Ascending aorta (tissue), 2 donors: ENCODE measurements at regions not wholly inside any gene's neighbourhood (a gene's known extent, or its start where the extent isn't known, plus 50 kb on each side); places are given as distances from the start of the nearest gene placed in this dataset.
"Not testable (repeated sequence)": the region's sequence is repeated elsewhere in the genome, so short reads cannot be mapped to it uniquely, and the experiment has no call there.

Experiments used
- DNase-seq, 2 donors: peaks; one replicate each; pipeline ENCODE4 v3.0.0-alpha.2; 2019; ENCODE audit warnings: low spot score in 2 of 2
- H3K27ac ChIP-seq, 2 donors: fragments of 200-600 bp; sonication (generic); one replicate each; pipeline ENCODE4 v1.5.1; 2016 to 2017; ENCODE audit warnings: mild to moderate bottlenecking in 1 of 2
- H3K27me3 ChIP-seq: fragments of 200-600 bp; sonication (generic); one replicate; pipeline ENCODE4 v1.5.1; 2017
- H3K36me3 ChIP-seq, 2 donors: fragments of 200-600 bp; sonication (generic); one replicate each; pipeline ENCODE4 v1.5.1; 2016
- H3K4me1 ChIP-seq, 2 donors: fragments of 200-600 bp; sonication (generic); one replicate each; pipeline ENCODE4 v1.5.1; 2016 to 2017; ENCODE audit warnings: mild to moderate bottlenecking in 1 of 2
- H3K4me3 ChIP-seq, 2 donors: fragments of 200-600 bp; sonication (generic); one replicate each; pipeline ENCODE4 v1.5.1; 2016 to 2017; ENCODE audit warnings: mild to moderate bottlenecking in 1 of 2
- H3K9me3 ChIP-seq, 2 donors: fragments of 200-600 bp; sonication (generic); one replicate each; pipeline ENCODE4 v1.5.1; 2016
- intact Hi-C: fragments of 100-400 bp; cut with DNase I; formaldehyde crosslinking; loops from one replicate; pipeline ENCODE4 v1.15.1; 2023
- TF ChIP-seq, protein P1 (sequence below), 3 experiments: fragments of 200-600 bp in 2 of 3; fragments of 450-650 bp in 1 of 3; sonication (generic) in 2 of 3; IDR thresholded peaks; one replicate each; pipeline ENCODE4 v1.5.1; 2016 to 2019; ENCODE audit warnings: antibody characterized with exemption in 3 of 3, mild to moderate bottlenecking in 1 of 3, moderate library complexity in 1 of 3

DNA sequence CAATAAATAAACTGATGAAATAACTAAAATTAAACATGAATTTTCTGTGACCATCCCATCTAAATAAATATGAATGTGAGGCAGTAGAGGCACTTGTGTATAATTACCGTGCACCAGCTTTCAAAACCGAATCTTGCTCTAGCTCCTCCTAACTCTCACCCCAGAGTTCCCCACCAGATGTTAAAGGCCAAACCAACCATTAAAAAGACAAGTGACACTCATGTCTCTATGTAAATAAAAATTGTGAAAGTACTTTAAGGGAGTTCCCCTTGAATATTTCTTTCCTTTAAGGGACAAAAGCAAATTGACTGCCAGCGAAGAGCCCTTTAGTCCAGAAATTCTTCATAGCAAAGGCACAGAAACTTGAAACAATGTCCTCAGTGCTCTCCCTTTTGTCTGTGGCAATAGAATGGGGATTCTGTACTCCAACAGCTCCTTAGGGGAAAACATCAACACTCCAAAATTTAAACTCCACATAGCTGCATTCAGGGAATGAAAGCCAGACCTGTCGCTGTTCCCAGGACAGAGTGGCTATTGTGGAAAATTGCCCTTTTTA, 101.7 kb upstream of the SOX21 start:
- TF ChIP-seq, protein P1, sequence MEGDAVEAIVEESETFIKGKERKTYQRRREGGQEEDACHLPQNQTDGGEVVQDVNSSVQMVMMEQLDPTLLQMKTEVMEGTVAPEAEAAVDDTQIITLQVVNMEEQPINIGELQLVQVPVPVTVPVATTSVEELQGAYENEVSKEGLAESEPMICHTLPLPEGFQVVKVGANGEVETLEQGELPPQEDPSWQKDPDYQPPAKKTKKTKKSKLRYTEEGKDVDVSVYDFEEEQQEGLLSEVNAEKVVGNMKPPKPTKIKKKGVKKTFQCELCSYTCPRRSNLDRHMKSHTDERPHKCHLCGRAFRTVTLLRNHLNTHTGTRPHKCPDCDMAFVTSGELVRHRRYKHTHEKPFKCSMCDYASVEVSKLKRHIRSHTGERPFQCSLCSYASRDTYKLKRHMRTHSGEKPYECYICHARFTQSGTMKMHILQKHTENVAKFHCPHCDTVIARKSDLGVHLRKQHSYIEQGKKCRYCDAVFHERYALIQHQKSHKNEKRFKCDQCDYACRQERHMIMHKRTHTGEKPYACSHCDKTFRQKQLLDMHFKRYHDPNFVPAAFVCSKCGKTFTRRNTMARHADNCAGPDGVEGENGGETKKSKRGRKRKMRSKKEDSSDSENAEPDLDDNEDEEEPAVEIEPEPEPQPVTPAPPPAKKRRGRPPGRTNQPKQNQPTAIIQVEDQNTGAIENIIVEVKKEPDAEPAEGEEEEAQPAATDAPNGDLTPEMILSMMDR (IDR thresholded peaks at IDR 0.05) = no peak
- intact Hi-C loops = no loop called here
- Histone ChIP-seq H3K27ac (no peak overlapping the region), H3K27me3 (no peaks in the 10 kb centered on the region), H3K4me3 (no peak overlapping the region), H3K36me3 (no peaks in the 10 kb centered on the region), H3K4me1 (no peaks in the 10 kb centered on the region), H3K9me3 (no peaks in the 10 kb centered on the region)
- DNase-seq = no peak

DNA sequence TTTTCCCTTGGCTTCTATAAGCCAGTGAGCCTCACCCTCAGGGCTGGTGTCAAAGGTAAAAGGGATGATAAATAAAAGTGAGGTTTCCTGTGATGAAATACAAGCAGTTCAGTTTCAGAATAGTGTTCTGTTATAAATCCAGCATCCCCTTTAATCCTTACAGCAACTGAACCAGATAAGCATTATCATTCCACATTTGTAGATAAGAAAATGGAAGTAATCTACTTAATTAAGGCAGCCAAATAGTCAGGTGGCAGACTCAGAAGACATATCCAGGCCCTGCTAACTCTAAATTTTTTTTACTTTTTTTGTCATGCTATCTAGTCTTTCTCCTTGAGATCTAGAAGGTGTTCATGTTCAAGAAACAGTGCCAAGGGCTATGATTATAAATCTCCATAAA, 99.4 kb upstream of the SOX21 start:
- Histone ChIP-seq H3K27me3 (no peaks in the 10 kb centered on the region), H3K27ac (no peak overlapping the region), H3K9me3 (no peaks in the 10 kb centered on the region), H3K4me1 (no peaks in the 10 kb centered on the region), H3K4me3 (no peak overlapping the region), H3K36me3 (no peaks in the 10 kb centered on the region)
- TF ChIP-seq, protein P1 (IDR thresholded peaks at IDR 0.05) = no peak
- intact Hi-C loops = no loop called here
- DNase-seq = no peak

DNA sequence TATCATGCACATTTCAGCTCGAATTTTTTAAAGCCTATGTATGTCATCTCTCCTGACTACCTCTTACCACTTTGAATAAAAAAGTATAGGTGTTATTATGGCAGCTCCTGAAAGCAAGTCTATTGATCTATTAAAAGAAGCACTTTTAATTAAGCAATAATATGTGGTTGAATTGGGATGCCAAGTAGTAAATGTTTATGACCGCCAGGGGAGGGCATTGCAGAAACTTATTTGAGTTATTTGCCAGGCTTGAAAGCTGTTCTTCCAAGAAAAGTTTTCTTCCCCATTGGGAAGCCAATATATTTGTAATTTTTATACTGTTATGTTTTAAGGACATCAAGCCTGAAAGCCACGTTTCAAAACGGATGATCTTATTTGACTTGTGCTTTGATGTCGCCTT, 88.1 kb upstream of the SOX21 start:
- DNase-seq = no peak
- Histone ChIP-seq H3K4me3 (no peak overlapping the region), H3K36me3 (no peaks in the 10 kb centered on the region), H3K9me3 (no peaks in the 10 kb centered on the region), H3K27ac (no peak overlapping the region), H3K4me1 (no peaks in the 10 kb centered on the region), H3K27me3 (no peaks in the 10 kb centered on the region)
- TF ChIP-seq, protein P1 (IDR thresholded peaks at IDR 0.05) = no peak
- intact Hi-C loops = no loop called here

DNA sequence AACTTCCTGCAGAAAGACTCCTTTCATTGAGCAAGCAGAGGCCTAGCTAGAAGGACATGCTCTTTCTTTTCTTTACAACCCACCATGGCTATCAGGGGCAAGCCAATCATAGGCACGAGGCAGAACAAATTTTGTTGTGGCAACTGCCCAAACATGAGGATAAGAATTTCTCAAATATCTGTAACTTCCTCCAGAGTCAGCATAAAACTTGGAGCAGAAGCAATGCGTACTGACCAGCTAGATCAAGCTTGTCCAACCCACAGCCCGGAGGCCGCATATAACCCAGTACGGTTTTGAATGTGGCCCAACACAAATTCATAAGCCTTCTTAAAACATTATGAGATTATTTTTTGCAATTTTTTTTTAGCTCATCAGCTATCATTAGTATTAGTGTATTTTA, 87.0 kb upstream of the SOX21 start:
- H3K36me3 ChIP-seq = no peaks in the 10 kb centered on the region
- H3K4me1 ChIP-seq = no peaks in the 10 kb centered on the region
- no peak overlapping the region for H3K4me3 ChIP-seq
- DNase-seq = no peak
- intact Hi-C loops = no loop called here
- no peaks in the 10 kb centered on the region for H3K27me3 ChIP-seq
- no peak overlapping the region for H3K27ac ChIP-seq
- no peaks in the 10 kb centered on the region for H3K9me3 ChIP-seq
- TF ChIP-seq, protein P1 (IDR thresholded peaks at IDR 0.05) = no peak

DNA sequence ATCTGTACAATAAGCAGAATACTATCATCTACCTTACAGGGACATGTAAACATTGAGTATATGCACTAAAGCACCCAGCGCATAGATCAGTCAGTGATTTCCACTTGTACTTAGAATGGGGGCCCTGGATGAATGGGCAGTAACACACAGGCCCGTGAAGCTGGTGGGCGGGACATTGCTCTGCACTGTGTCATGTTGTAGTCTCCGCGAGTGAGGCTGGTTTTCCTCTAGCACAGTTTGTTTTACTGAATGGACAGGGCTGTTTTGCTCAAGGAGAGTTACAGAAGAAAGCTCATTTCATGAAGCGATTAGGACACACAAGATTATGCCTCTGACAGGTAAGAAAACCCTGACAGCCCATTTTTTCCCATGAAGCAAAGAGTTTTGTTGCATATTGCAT, 86.4 kb upstream of the SOX21 start:
- Histone ChIP-seq H3K4me3 (no peak overlapping the region), H3K27me3 (no peaks in the 10 kb centered on the region), H3K9me3 (no peaks in the 10 kb centered on the region), H3K36me3 (no peaks in the 10 kb centered on the region), H3K27ac (no peak overlapping the region), H3K4me1 (no peaks in the 10 kb centered on the region)
- intact Hi-C loops = no loop called here
- DNase-seq = no peak
- TF ChIP-seq, protein P1 (IDR thresholded peaks at IDR 0.05) = no peak

DNA sequence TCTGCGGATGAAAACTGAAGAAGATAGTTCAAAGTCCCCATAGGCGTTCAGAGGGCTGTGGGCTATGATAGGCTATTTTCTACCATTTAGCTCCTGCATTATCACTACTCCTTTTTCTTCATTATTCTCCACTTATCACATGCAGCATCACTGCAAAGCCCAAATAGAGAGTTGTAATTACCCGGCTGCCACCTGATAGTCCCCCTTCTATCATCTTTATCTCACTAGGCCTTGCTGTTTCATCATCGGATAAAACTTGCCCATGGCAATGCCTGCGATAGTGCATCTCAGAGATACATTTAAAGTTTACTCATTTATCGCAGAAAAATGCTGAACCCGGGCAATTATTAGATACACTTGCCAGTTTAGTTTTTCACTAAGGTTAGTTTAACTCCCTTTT, 82.9 kb upstream of the SOX21 start:
- H3K36me3 ChIP-seq = no peaks in the 10 kb centered on the region
- intact Hi-C loops = no loop called here
- no peaks in the 10 kb centered on the region for H3K9me3 ChIP-seq
- no peak overlapping the region for H3K27ac ChIP-seq
- no peaks in the 10 kb centered on the region for H3K27me3 ChIP-seq
- H3K4me1 ChIP-seq = no peaks in the 10 kb centered on the region
- no peak overlapping the region for H3K4me3 ChIP-seq
- TF ChIP-seq, protein P1 (IDR thresholded peaks at IDR 0.05) = no peak
- no peak for DNase-seq

DNA sequence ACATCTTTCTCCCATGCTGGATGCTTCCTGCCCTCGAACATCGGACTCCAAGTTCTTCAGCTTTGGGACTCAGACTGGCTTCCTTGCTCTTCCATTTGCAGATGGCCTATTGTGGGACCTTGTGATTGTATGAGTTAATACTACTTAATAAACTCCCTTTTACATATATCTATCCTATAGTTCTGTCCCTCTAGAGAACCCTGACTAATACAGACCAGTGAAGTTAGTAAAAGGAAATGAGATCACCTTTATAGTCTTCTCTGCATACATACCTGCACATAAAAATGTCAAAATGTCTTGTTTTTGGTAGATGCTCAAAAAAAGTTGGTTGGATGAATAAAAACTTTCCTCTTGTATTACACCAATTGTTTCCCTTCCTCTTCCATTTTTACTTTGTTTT, 73.9 kb upstream of the SOX21 start:
- H3K9me3 ChIP-seq, H3K4me1 ChIP-seq, intact Hi-C loops, H3K36me3 ChIP-seq, H3K4me3 ChIP-seq, H3K27me3 ChIP-seq, H3K27ac ChIP-seq, DNase-seq: not testable (repeated sequence)
